Calu3 (cell line): ENCODE measurements at regions not wholly inside any gene's neighbourhood (a gene's known extent, or its start where the extent isn't known, plus 50 kb on each side); places are given as distances from the start of the nearest gene placed in this dataset.
"Not testable (repeated sequence)": the region's sequence is repeated elsewhere in the genome, so short reads cannot be mapped to it uniquely, and the experiment has no call there.

ENCODE experiments used
- BruUV-seq: library from RNA; stranded (reverse); fragments of 400-500 nt; replicated peaks from 2 replicates; lab custom pipeline; 2021; lab: Mats Ljungman, UMichigan
- CTCF ChIA-PET: fragments of 300-600 bp; sonication (Branson Sonifier 250); formaldehyde crosslinking; loops from one replicate; lab custom pipeline; 2022; ENCODE audit warnings: antibody characterized with exemption; lab: Charles Lee
- DNase-seq: peaks from one replicate; pipeline ENCODE4 v3.0.0; 2022
- H3K27ac Mint-ChIP-seq: one replicate; pipeline ENCODE4 v1.8.0; 2022; ENCODE audit warnings: mixed read lengths; ENCODE audit not compliant: unreplicated experiment
- H3K27me3 Mint-ChIP-seq: one replicate; pipeline ENCODE4 v1.8.0; 2022; ENCODE audit warnings: mixed read lengths; ENCODE audit not compliant: unreplicated experiment
- H3K36me3 Mint-ChIP-seq: one replicate; pipeline ENCODE4 v1.8.0; 2022; ENCODE audit warnings: mild to moderate bottlenecking, moderate library complexity, mixed read lengths; ENCODE audit not compliant: insufficient read depth, unreplicated experiment
- H3K4me1 Mint-ChIP-seq: one replicate; pipeline ENCODE4 v1.8.0; 2022; ENCODE audit warnings: mild to moderate bottlenecking, low read depth, mixed read lengths; ENCODE audit not compliant: unreplicated experiment
- H3K4me3 Mint-ChIP-seq: one replicate; pipeline ENCODE4 v1.8.0; 2022; ENCODE audit warnings: mild to moderate bottlenecking, low read depth, moderate library complexity, mixed read lengths; ENCODE audit not compliant: unreplicated experiment
- H3K9me3 Mint-ChIP-seq: one replicate; pipeline ENCODE4 v1.8.0; 2022; ENCODE audit warnings: low read depth, mixed read lengths; ENCODE audit not compliant: unreplicated experiment
- CTCF ChIP-seq: fragments of 200-600 bp; IDR thresholded peaks from one replicate; pipeline ENCODE4 v1.8.0; 2022; ENCODE audit warnings: antibody characterized with exemption; ENCODE audit not compliant: unreplicated experiment
- intact Hi-C: fragments of 100-400 bp; cut with micrococcal nuclease; formaldehyde crosslinking; loops from one replicate; pipeline ENCODE4 v1.10.0; 2022; ENCODE audit not compliant: unreplicated experiment

GRCh38 chr11:135001581-135001980, 589.5 kb upstream of the B3GAT1 start:
- DNase-seq = no peak
- Mint-ChIP-seq H3K27ac (no peak overlapping the region), H3K27me3 (no peaks in the 10 kb centered on the region), H3K4me1 (no peaks in the 10 kb centered on the region), H3K9me3 (peaks cover 22% of the 10 kb centered on the region), H3K4me3 (no peak overlapping the region), H3K36me3 (no peaks in the 10 kb centered on the region)
- no peak for TF ChIP-seq CTCF
- intact Hi-C loops = no loop called here
- BruUV-seq = no TSS peak
- CTCF ChIA-PET = no interaction called here

GRCh38 chr11:135001065-135001464, 589.0 kb upstream of the B3GAT1 start:
- H3K36me3 Mint-ChIP-seq, H3K27me3 Mint-ChIP-seq: not testable (repeated sequence)
- H3K9me3 Mint-ChIP-seq = peaks cover 22% of the 10 kb centered on the region

GRCh38 chr11:134999590-134999989, 587.5 kb upstream of the B3GAT1 start:
- BruUV-seq = no TSS peak
- Mint-ChIP-seq H3K36me3 (no peaks in the 10 kb centered on the region), H3K4me1 (no peaks in the 10 kb centered on the region), H3K4me3 (no peak overlapping the region), H3K27ac (no peak overlapping the region), H3K9me3 (peaks cover 24% of the 10 kb centered on the region), H3K27me3 (no peaks in the 10 kb centered on the region)
- CTCF ChIA-PET = no interaction called here
- no peak for TF ChIP-seq CTCF
- DNase-seq = no peak
- intact Hi-C loops = no loop called here

More at GRCh38 chr11:135001065-135001464, 589.0 kb upstream of the B3GAT1 start:
- DNase-seq, H3K4me1 Mint-ChIP-seq, CTCF ChIA-PET, BruUV-seq, H3K27ac Mint-ChIP-seq, H3K4me3 Mint-ChIP-seq, intact Hi-C loops: not testable (repeated sequence)

- intact Hi-C loops = no loop called here
Measured at GRCh38 chr11:134997652-134998320, 585.7 kb upstream of the B3GAT1 start.

More at GRCh38 chr11:134997652-134998320, 585.7 kb upstream of the B3GAT1 start:
- no peak overlapping the region for H3K27ac Mint-ChIP-seq
- peaks cover 34% of the 10 kb centered on the region for H3K9me3 Mint-ChIP-seq
- no peaks in the 10 kb centered on the region for H3K4me1 Mint-ChIP-seq
- no peaks in the 10 kb centered on the region for H3K36me3 Mint-ChIP-seq
- TF ChIP-seq CTCF = no peak
- no peak for DNase-seq
- BruUV-seq = no TSS peak
- H3K4me3 Mint-ChIP-seq = no peak overlapping the region
- CTCF ChIA-PET = no interaction called here
- H3K27me3 Mint-ChIP-seq = no peaks in the 10 kb centered on the region
